Gastroesophageal sphincter (tissue), 4 donors: ENCODE measurements at regions not wholly inside any gene's neighbourhood (a gene's known extent, or its start where the extent isn't known, plus 50 kb on each side); places are given as distances from the start of the nearest gene placed in this dataset.

Source experiments
- ATAC-seq: fragments of 150-250 bp; one replicate; pipeline ENCODE4 v1.9.1; 2016; ENCODE audit warnings: mild to moderate bottlenecking, moderate library complexity
- H3K27ac ChIP-seq, 4 donors: fragments of 200-600 bp; sonication (generic) in 3 of 4; 1 replicate in 3 of 4; 2 replicates in 1 of 4; pipeline ENCODE4 v1.5.1; 2016 to 2019
- H3K27me3 ChIP-seq: fragments of 200-600 bp; sonication (generic); one replicate; pipeline ENCODE4 v1.5.1; 2019
- H3K36me3 ChIP-seq, 2 donors: fragments of 200-600 bp; sonication (generic); one replicate each; pipeline ENCODE4 v1.5.1; 2019; ENCODE audit warnings: control low read depth in 1 of 2
- H3K4me1 ChIP-seq, 3 donors: fragments of 200-600 bp; sonication (generic); 1 replicate in 2 of 3; 2 replicates in 1 of 3; pipeline ENCODE4 v1.5.1; 2016 to 2019; ENCODE audit warnings: control low read depth in 2 of 3
- H3K4me3 ChIP-seq, 2 donors: fragments of 200-600 bp; sonication (generic); one replicate each; pipeline ENCODE4 v1.5.1; 2019; ENCODE audit warnings: mild to moderate bottlenecking in 1 of 2, moderate library complexity in 1 of 2
- H3K9me3 ChIP-seq, 3 donors: fragments of 200-600 bp; sonication (generic); one replicate each; pipeline ENCODE4 v1.5.1; 2017 to 2019; ENCODE audit warnings: control low read depth in 2 of 3
- EP300 ChIP-seq: sonication (generic); formaldehyde crosslinking; IDR thresholded peaks from one replicate; pipeline ENCODE4 v1.6.1; 2017; ENCODE audit warnings: antibody characterized with exemption, mild to moderate bottlenecking
- POLR2A ChIP-seq, 2 donors: fragments of 450-650 bp; IDR thresholded peaks; one replicate each; pipeline ENCODE4 v1.6.1; 2017; ENCODE audit warnings: antibody characterized with exemption in 2 of 2, mild to moderate bottlenecking in 2 of 2, moderate library complexity in 1 of 2
- POLR2AphosphoS5 ChIP-seq: sonication (generic); formaldehyde crosslinking; IDR thresholded peaks from one replicate; pipeline ENCODE4 v1.6.1; 2017; ENCODE audit warnings: antibody characterized with exemption
- WGBS, 2 donors: methylation state at CpG; one replicate each; pipeline ENCODE4 v1.1.5; 2018; ENCODE audit warnings: low coverage in 1 of 2; 5-methylcytosine and 5-hydroxymethylcytosine counted together
- TF ChIP-seq, protein P1 (sequence below), 4 experiments: fragments of 200-600 bp in 2 of 4; fragments of 450-650 bp in 2 of 4; sonication (generic) in 1 of 4; IDR thresholded peaks; one replicate each; pipeline ENCODE4 v1.5.1; 2017 to 2019; ENCODE audit warnings: antibody characterized with exemption in 4 of 4, mild to moderate bottlenecking in 2 of 4, moderate library complexity in 2 of 4

DNA sequence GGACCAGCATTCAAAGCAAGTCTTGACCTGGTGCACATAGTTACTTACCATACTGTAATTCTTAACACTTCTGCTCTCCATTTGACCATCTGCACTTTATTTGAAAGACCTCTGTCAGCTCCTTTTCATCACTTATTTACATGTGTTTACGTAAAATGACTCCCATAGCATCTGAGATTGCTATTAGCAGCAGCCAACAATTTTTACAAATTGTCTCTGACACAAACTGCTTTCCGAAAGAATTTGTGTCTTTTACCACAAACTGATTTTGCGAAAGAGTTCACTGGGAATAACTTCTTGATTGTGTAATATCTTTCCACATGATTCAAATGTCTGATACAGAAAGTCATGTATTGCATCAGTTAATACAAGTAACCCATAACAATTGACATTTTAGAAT is 144.1 kb upstream of the PEX5L start:
- H3K9me3 ChIP-seq: no peaks in the 10 kb centered on the region
- H3K36me3 ChIP-seq: no peaks in the 10 kb centered on the region
- H3K27ac ChIP-seq: no peak overlapping the region
- no peak overlapping the region for H3K4me3 ChIP-seq
- no peaks in the 10 kb centered on the region for H3K27me3 ChIP-seq
- ATAC-seq: no peak
- TF ChIP-seq POLR2AphosphoS5 (no peak), POLR2A (IDR thresholded peaks at IDR 0.05) (no peak), EP300 (no peak)
- TF ChIP-seq, protein P1, sequence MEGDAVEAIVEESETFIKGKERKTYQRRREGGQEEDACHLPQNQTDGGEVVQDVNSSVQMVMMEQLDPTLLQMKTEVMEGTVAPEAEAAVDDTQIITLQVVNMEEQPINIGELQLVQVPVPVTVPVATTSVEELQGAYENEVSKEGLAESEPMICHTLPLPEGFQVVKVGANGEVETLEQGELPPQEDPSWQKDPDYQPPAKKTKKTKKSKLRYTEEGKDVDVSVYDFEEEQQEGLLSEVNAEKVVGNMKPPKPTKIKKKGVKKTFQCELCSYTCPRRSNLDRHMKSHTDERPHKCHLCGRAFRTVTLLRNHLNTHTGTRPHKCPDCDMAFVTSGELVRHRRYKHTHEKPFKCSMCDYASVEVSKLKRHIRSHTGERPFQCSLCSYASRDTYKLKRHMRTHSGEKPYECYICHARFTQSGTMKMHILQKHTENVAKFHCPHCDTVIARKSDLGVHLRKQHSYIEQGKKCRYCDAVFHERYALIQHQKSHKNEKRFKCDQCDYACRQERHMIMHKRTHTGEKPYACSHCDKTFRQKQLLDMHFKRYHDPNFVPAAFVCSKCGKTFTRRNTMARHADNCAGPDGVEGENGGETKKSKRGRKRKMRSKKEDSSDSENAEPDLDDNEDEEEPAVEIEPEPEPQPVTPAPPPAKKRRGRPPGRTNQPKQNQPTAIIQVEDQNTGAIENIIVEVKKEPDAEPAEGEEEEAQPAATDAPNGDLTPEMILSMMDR (IDR thresholded peaks at IDR 0.05): no peak
- no peaks in the 10 kb centered on the region for H3K4me1 ChIP-seq
- 59 to 67% methylated on average over 3 of the region's 3 CpGs for WGBS, 2 donors

DNA sequence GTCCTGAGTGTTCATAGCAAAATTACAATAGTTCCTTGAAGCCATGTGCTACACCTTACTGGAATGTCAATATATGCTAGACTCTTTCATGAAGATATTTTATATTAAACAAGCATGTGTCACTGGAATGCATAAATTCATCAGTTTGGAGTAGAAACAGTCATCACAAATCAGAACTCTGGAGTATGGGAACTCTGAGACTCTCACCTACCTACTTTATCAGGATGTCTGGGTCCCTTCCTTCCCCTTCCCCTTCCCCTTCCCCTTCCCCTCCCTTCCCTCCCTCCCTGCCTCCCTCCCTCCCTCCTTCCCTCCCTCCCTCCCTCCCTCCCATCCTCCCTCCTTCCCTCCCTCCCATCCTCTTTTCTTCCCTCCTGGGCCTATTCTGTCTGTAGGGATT is 144.7 kb upstream of the PEX5L start:
- no peaks in the 10 kb centered on the region for H3K36me3 ChIP-seq
- TF ChIP-seq POLR2AphosphoS5: no peak
- no peaks in the 10 kb centered on the region for H3K9me3 ChIP-seq
- H3K4me1 ChIP-seq: no peaks in the 10 kb centered on the region
- H3K4me3 ChIP-seq: no peak overlapping the region
- H3K27me3 ChIP-seq: no peaks in the 10 kb centered on the region
- no peak for ATAC-seq
- no peak overlapping the region for H3K27ac ChIP-seq

DNA sequence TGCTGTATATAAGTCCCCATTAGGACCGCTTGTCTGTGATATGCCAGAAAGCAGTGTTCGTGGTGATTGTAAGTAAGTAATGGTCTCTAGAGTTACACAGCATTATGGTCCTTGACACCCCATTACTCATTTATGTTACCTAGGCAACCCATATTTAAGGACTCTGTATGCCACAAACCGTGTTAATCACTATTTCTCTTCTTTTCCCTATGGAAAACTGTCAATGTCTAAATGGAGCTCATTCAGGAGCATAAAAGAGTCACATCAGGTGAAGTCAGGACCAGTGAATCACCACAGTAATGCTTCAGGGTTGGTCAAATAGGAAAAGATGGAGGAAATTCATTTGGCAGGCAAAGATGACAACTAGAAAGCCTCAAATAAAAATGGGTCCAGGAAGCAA is 146.6 kb upstream of the PEX5L start:
- TF ChIP-seq POLR2A (IDR thresholded peaks at IDR 0.05): no peak
- TF ChIP-seq POLR2AphosphoS5: no peak
- TF ChIP-seq, protein P1 (IDR thresholded peaks at IDR 0.05): no peak
- no peak for TF ChIP-seq EP300
- WGBS, 2 donors: 43 to 73% methylated on average over 1 to 3 of the region's 3 CpGs
- no peak for ATAC-seq
- Histone ChIP-seq H3K36me3 (no peaks in the 10 kb centered on the region), H3K4me1 (no peaks in the 10 kb centered on the region), H3K4me3 (no peak overlapping the region), H3K27ac (no peak overlapping the region), H3K27me3 (no peaks in the 10 kb centered on the region), H3K9me3 (no peaks in the 10 kb centered on the region)

DNA sequence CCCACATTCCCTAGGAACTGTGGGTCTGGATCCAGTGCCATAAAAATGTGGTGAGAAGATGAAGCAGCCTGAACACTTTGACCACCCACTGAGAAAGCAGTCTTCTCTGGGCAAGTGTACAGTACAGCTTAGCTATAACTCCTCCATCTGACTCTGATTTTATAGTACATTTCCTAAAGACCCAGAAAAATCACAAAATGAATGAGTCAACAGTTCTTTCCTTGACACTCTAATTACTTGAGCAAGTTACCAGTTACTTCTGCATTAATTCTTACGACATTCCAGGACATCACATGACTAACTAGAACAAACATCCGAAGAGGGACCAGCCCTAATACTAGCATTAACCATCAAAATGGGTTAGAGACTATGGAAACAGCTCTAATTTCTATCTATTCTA is 148.1 kb upstream of the PEX5L start:
- Histone ChIP-seq H3K27me3 (no peaks in the 10 kb centered on the region), H3K27ac (no peak overlapping the region), H3K4me3 (no peak overlapping the region), H3K4me1 (no peaks in the 10 kb centered on the region), H3K36me3 (no peaks in the 10 kb centered on the region), H3K9me3 (no peaks in the 10 kb centered on the region)
- no peak for ATAC-seq
- WGBS, 2 donors: 53 to 57% methylated on average over 2 of the region's 2 CpGs
- TF ChIP-seq POLR2AphosphoS5 (no peak), POLR2A (IDR thresholded peaks at IDR 0.05) (no peak), EP300 (no peak)
- TF ChIP-seq, protein P1 (IDR thresholded peaks at IDR 0.05): no peak

DNA sequence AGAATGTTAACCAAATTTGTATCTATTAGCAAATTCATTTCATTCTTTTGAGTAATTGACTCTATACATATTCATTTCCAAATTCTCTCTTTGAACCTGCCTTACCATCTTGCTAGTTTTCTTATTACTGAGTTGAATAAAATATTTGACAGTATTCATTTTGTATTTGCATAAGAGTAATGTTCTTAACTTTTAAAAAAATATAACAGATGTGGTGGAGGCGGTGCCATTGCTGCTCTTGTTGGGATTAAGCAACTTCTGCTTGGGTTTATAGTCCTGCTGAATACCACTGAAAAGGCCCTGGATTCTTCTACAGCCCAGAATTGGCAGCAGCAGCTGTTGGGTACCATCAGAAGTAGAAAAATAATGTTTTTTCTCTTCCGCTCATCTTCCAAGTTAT is 148.9 kb upstream of the PEX5L start:
- no peak for ATAC-seq
- no peaks in the 10 kb centered on the region for H3K27me3 ChIP-seq
- H3K9me3 ChIP-seq: no peaks in the 10 kb centered on the region
- H3K4me1 ChIP-seq: no peaks in the 10 kb centered on the region
- no peak overlapping the region for H3K27ac ChIP-seq
- TF ChIP-seq, protein P1 (IDR thresholded peaks at IDR 0.05): no peak
- TF ChIP-seq EP300 (no peak), POLR2A (IDR thresholded peaks at IDR 0.05) (no peak), POLR2AphosphoS5 (no peak)
- 85 to 93% methylated on average over 2 of the region's 2 CpGs for WGBS, 2 donors
- no peaks in the 10 kb centered on the region for H3K36me3 ChIP-seq
- H3K4me3 ChIP-seq: no peak overlapping the region
